IMR-90 (cell line): ENCODE measurements at regions not wholly inside any gene's neighbourhood (a gene's known extent, or its start where the extent isn't known, plus 50 kb on each side); places are given as distances from the start of the nearest gene placed in this dataset.

ENCODE experiments used
- ATAC-seq: fragments of 200-7000 bp; cut with Tn5 transposase; 2 replicates; pipeline ENCODE4 v1.9.1; 2020; ENCODE audit warnings: low read depth, mild to moderate bottlenecking, moderate library complexity
- BruUV-seq: library from RNA; stranded (reverse); fragments of 400-500 nt; replicated peaks from 2 replicates; lab custom pipeline; 2021; lab: Mats Ljungman, UMichigan
- CTCF ChIA-PET: fragments of 300-600 bp; formaldehyde crosslinking; extraction: SDS; loops from one replicate; lab custom pipeline; 2021; ENCODE audit warnings: antibody characterized with exemption; lab: Yijun Ruan, JAX
- POLR2A ChIA-PET: fragments of 300-600 bp; sonication (Branson Sonifier 250); formaldehyde crosslinking; loops from one replicate; lab custom pipeline; 2022; ENCODE audit warnings: antibody characterized with exemption; ENCODE audit not compliant: unreplicated experiment; lab: Charles Lee
- DNase-seq: peaks from one replicate; pipeline ENCODE4 v3.0.0; 2013
- H2AFZ ChIP-seq: replicated peaks from 2 replicates; pipeline ENCODE3; 2013; ENCODE audit warnings: low read length, mild to moderate bottlenecking; ENCODE audit not compliant: poor library complexity
- H2AK5ac ChIP-seq: 2 replicates; pipeline ENCODE4 v1.6.1; 2013; ENCODE audit warnings: low read depth, low read length, inconsistent platforms
- H2AK9ac ChIP-seq: replicated peaks from 2 replicates; pipeline ENCODE3; 2013; ENCODE audit warnings: mild to moderate bottlenecking, low read depth, low read length, moderate library complexity; ENCODE audit not compliant: poor library complexity
- H2BK120ac ChIP-seq: 2 replicates; pipeline ENCODE4 v1.6.1; 2013; ENCODE audit warnings: low read depth, low read length, inconsistent platforms
- H2BK15ac ChIP-seq: 3 replicates; pipeline ENCODE4 v1.6.1; 2013; ENCODE audit warnings: low read depth, low read length, inconsistent platforms
- H2BK20ac ChIP-seq: 2 replicates; pipeline ENCODE4 v1.6.1; 2013; ENCODE audit warnings: low read depth, mild to moderate bottlenecking, inconsistent platforms, low read length, moderate library complexity
- H2BK5ac ChIP-seq: 2 replicates; pipeline ENCODE4 v1.6.1; 2013; ENCODE audit warnings: mild to moderate bottlenecking, low read depth, low read length, inconsistent platforms; ENCODE audit not compliant: poor library complexity, severe bottlenecking
- H3K14ac ChIP-seq: replicated peaks from 2 replicates; pipeline ENCODE4 v1.6.1; 2013; ENCODE audit warnings: low read depth, low read length, inconsistent platforms
- H3K18ac ChIP-seq: 2 replicates; pipeline ENCODE4 v1.6.1; 2013; ENCODE audit warnings: low read depth, low read length, control low read depth
- H3K23ac ChIP-seq: 2 replicates; pipeline ENCODE4 v1.6.1; 2013; ENCODE audit warnings: low read depth, low read length, inconsistent platforms
- H3K27ac ChIP-seq: 2 replicates; pipeline ENCODE4 v1.5.1; 2013; ENCODE audit warnings: mild to moderate bottlenecking, control low read depth, low read length; ENCODE audit not compliant: insufficient read depth
- H3K27me3 ChIP-seq: 2 replicates; pipeline ENCODE4 v1.6.1; 2013; ENCODE audit warnings: low read length; ENCODE audit not compliant: control insufficient read depth, insufficient read depth
- H3K36me3 ChIP-seq: 2 replicates; pipeline ENCODE4 v1.6.1; 2013; ENCODE audit warnings: low read length, mixed read lengths; ENCODE audit not compliant: control insufficient read depth, insufficient read depth
- H3K4ac ChIP-seq: 2 replicates; pipeline ENCODE4 v1.6.1; 2013; ENCODE audit warnings: low read depth, low read length, inconsistent platforms
- H3K4me1 ChIP-seq: 2 replicates; pipeline ENCODE4 v1.6.1; 2013; ENCODE audit warnings: low read length, mixed read lengths; ENCODE audit not compliant: control insufficient read depth, insufficient read depth
- H3K4me2 ChIP-seq: 2 replicates; pipeline ENCODE4 v1.6.1; 2013; ENCODE audit warnings: low read depth, mild to moderate bottlenecking, control low read depth, low read length, moderate library complexity
- H3K4me3 ChIP-seq: 2 replicates; pipeline ENCODE4 v1.5.1; 2013; ENCODE audit warnings: low read depth, mild to moderate bottlenecking, control low read depth, low read length, moderate library complexity; ENCODE audit not compliant: insufficient read depth
- H3K56ac ChIP-seq: 2 replicates; pipeline ENCODE4 v1.6.1; 2013; ENCODE audit warnings: low read length, inconsistent platforms; ENCODE audit not compliant: insufficient read depth; ENCODE audit errors: extremely low read depth
- H3K79me1 ChIP-seq, 2 experiments: 2 replicates each; pipeline ENCODE4 v1.6.1; 2013; ENCODE audit warnings: low read length in 2 of 2, inconsistent platforms in 1 of 2, low read depth in 1 of 2
- H3K9ac ChIP-seq: 2 replicates; pipeline ENCODE4 v1.6.1; 2013; ENCODE audit warnings: low read depth, low read length, control low read depth
- H3K9me1 ChIP-seq: 2 replicates; pipeline ENCODE4 v1.6.1; 2013; ENCODE audit warnings: low read length, inconsistent platforms; ENCODE audit not compliant: insufficient read depth
- H3K9me3 ChIP-seq: 2 replicates; pipeline ENCODE4 v1.6.1; 2013; ENCODE audit warnings: low read length; ENCODE audit not compliant: control insufficient read depth, insufficient read depth
- H4K20me1 ChIP-seq: 2 replicates; pipeline ENCODE4 v1.6.1; 2013; ENCODE audit warnings: low read length, inconsistent platforms; ENCODE audit not compliant: insufficient read depth
- H4K5ac ChIP-seq: 2 replicates; pipeline ENCODE4 v1.6.1; 2013; ENCODE audit warnings: mild to moderate bottlenecking, low read depth, low read length, control low read depth
- H4K8ac ChIP-seq, 2 experiments: 2 replicates each; pipeline ENCODE4 v1.6.1; 2013; ENCODE audit warnings: low read depth in 2 of 2, low read length in 2 of 2, control low read depth in 1 of 2, inconsistent platforms in 1 of 2
- H4K91ac ChIP-seq: 2 replicates; pipeline ENCODE4 v1.6.1; 2013; ENCODE audit warnings: low read depth, low read length, inconsistent platforms; ENCODE audit not compliant: insufficient read depth
- BHLHE40 ChIP-seq: fragments of 150-350 bp; IDR thresholded peaks from 2 replicates; pipeline ENCODE4 v1.6.1; 2016; ENCODE audit warnings: mild to moderate bottlenecking, low read depth, low read length
- CTCF ChIP-seq: conservative IDR thresholded peaks from 2 replicates; pipeline ENCODE4 v1.5.1; 2012; ENCODE audit warnings: mild to moderate bottlenecking, low read depth, low read length, improper control_type of control experiment
- NFE2L2 ChIP-seq: fragments of 150-350 bp; IDR thresholded peaks from 2 replicates; pipeline ENCODE4 v1.6.1; 2016; ENCODE audit warnings: low read depth, mild to moderate bottlenecking, low read length
- POLR2A ChIP-seq: IDR thresholded peaks from 2 replicates; pipeline ENCODE4 v1.6.1; 2012; ENCODE audit warnings: mild to moderate bottlenecking, low read depth, low read length
- RFX5 ChIP-seq: IDR thresholded peaks from 2 replicates; pipeline ENCODE4 v1.8.0; 2012; ENCODE audit warnings: low read depth, mild to moderate bottlenecking, low read length, moderate library complexity
- SMC3 ChIP-seq: fragments of 150-350 bp; IDR thresholded peaks from 2 replicates; pipeline ENCODE4 v1.6.1; 2016; ENCODE audit warnings: low read depth, mild to moderate bottlenecking, antibody characterized with exemption, low read length, moderate library complexity
- USF2 ChIP-seq: fragments of 150-350 bp; IDR thresholded peaks from 2 replicates; pipeline ENCODE4 v1.6.1; 2017; ENCODE audit warnings: mild to moderate bottlenecking, antibody characterized with exemption, low read length, low read depth
- WGBS, 2 experiments: methylation state at CpG; one replicate each; pipeline versions ENCODE4 v1.1.5 to v1.1.7; 2013; ENCODE audit warnings: missing lambda C conversion rate in 2 of 2; ENCODE audit not compliant: insufficient read length in 1 of 2; ENCODE audit errors: extremely low coverage in 2 of 2; 5-methylcytosine and 5-hydroxymethylcytosine counted together
- dilution Hi-C: fragments of 300-500 bp; cut with HindIII; formaldehyde crosslinking; loops from one replicate; pipeline ENCODE4 v1.14.3; 2018; ENCODE audit warnings: low sequenced_read_pairs; ENCODE audit not compliant: unreplicated experiment
- in situ Hi-C: fragments of 300-500 bp; cut with MboI; formaldehyde crosslinking; loops from 3 replicates; pipeline ENCODE4 v1.14.3; 2019; ENCODE audit warnings: low sequenced_read_pairs, inconsistent platforms, mixed read lengths
- intact Hi-C: fragments of 100-400 bp; cut with micrococcal nuclease; formaldehyde crosslinking; loops from 2 replicates; pipeline ENCODE4 v1.10.0; 2022

DNA sequence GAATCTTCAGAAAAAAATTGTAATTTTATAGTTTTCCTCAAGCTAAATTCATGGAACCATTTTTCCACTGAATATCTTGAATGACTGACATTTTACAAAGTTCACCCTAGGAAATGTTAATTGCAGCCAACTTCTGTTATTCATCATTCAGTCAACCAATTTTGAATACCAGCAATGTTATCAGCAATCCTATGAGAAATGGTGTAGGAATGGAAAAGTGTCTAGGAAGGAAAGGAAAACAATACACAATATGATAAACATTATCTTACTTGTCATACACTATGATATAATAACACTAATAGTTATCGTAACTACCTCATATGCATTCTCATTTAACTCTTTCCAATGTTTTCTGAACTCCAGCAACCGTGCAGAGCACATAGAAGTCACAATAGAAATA is 790.5 kb upstream of the LRRC4C start:
- Histone ChIP-seq H3K27me3 (no peaks in the 10 kb centered on the region), H3K27ac (no peak overlapping the region), H3K9me3 (peaks cover 9% of the 10 kb centered on the region), H4K5ac (no peak overlapping the region), H2BK20ac (no peak overlapping the region), H4K8ac (no peak overlapping the region), H2AK5ac (no peak overlapping the region), H3K36me3 (no peaks in the 10 kb centered on the region), H3K23ac (no peak overlapping the region), H2BK15ac (no peak overlapping the region), H3K9me1 (no peaks in the 10 kb centered on the region), H3K14ac (no peak overlapping the region), H4K91ac (no peak overlapping the region), H3K4ac (no peak overlapping the region), H2AK9ac (no peak overlapping the region), H2BK5ac (no peak overlapping the region), H3K79me1 (no peaks in the 10 kb centered on the region), H3K9ac (no peak overlapping the region), H4K20me1 (no peaks in the 10 kb centered on the region), H2BK120ac (no peak overlapping the region), H2AFZ (no peak overlapping the region), H3K4me3 (no peak overlapping the region), H3K56ac (no peak overlapping the region), H3K18ac (no peak overlapping the region), H3K4me2 (no peak overlapping the region), H3K4me1 (no peaks in the 10 kb centered on the region)
- intact Hi-C loops: no loop called here
- DNase-seq (no peak), ATAC-seq (no peak)
- no TSS peak for BruUV-seq
- POLR2A ChIA-PET: no interaction called here
- CTCF ChIA-PET: no interaction called here
- no peak for TF ChIP-seq BHLHE40
- no peak for TF ChIP-seq CTCF
- no peak for TF ChIP-seq POLR2A
- no peak for TF ChIP-seq NFE2L2
- no peak for TF ChIP-seq USF2
- no peak for TF ChIP-seq SMC3
- no peak for TF ChIP-seq RFX5
- in situ Hi-C loops: no loop called here
- dilution Hi-C loops: no loop called here
- no CpG with 5 or more reads among the region's 2 CpGs for WGBS, 2 experiments
